ENCODE measurements at regions not wholly inside any gene's neighbourhood (a gene's known extent, or its start where the extent isn't known, plus 50 kb on each side); places are given as distances from the start of the nearest gene placed in this dataset.

DNA sequence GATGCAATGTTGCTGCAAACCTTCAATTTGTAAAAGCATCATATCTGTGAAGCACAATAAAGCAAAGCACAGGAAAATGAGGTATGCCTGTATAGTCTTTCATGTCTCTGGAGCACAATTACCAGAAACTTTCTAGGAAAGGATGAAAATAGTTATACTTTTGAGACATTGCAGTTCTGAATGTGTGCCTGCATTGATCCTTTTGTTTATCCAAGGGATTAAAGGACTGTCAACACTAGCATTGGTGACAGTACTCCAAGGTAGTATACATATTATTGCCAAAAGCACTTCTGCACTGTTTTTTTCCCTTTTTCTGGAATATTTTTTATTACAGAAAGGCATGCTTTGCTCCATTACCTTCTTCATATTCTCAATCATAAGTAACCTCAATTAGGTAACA, 476.0 kb downstream of the GABRG1 start:
- Histone ChIP-seq H3K27me3 (no peaks in the 10 kb centered on the region), H3K36me3 (replicated peaks in 1 of 2) (no peaks in the 10 kb centered on the region), H3K4me3 (no peak overlapping the region), H3K27ac (no peak overlapping the region), H3K4me1 (replicated peaks in 1 of 2) (no peaks in the 10 kb centered on the region), H3K9me3 (replicated peaks in 1 of 3) (no peaks in the 10 kb centered on the region)
- no peak for DNase-seq
- intact Hi-C loops (cut with DNase I), result no loop called here
- no peak for TF ChIP-seq POLR2A (IDR thresholded peaks at IDR 0.05)

DNA sequence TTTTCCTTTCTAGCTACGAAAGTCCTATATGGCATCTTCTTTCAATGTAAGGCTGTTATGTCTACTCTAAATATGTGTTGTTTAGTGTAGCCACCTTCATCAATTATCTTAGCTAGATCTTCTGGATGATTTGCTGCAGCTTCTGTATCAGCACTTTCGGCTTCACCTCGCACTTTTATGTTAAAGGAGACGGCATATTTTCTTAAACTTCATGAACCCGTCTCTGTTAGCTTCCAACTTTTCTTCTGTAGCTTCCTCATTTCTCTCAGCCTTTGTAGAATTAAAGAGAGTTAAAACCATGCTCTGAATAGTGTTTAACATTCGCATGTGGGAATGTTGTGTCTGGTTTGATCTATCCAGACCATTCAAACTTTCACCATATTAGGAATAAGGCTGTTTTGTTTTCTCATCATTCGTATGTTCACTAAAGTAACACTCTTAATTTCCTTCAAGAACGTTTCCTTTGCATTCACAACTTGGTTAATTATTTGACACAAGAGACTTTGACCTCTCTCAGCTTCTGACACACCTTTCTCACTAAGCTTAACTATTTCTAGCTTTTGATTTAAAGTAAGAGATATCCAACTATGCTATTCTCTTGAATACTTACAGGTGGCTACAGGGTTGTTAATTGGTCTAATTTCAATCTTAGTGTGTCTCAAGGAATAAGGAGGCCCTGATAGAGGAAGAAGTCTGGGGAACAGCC, 476.8 kb downstream of the GABRG1 start:
- intact Hi-C loops (cut with DNase I), result no loop called here
- no peaks in the 10 kb centered on the region for H3K9me3 ChIP-seq (replicated peaks in 1 of 3)
- DNase-seq, result no peak
- no peak overlapping the region for H3K27ac ChIP-seq
- 86 to 91% (median 88%) methylated on average over 8 of the region's 8 CpGs for WGBS, 4 donors
- no peak for TF ChIP-seq POLR2A (IDR thresholded peaks at IDR 0.05)
- TF ChIP-seq, protein P1, sequence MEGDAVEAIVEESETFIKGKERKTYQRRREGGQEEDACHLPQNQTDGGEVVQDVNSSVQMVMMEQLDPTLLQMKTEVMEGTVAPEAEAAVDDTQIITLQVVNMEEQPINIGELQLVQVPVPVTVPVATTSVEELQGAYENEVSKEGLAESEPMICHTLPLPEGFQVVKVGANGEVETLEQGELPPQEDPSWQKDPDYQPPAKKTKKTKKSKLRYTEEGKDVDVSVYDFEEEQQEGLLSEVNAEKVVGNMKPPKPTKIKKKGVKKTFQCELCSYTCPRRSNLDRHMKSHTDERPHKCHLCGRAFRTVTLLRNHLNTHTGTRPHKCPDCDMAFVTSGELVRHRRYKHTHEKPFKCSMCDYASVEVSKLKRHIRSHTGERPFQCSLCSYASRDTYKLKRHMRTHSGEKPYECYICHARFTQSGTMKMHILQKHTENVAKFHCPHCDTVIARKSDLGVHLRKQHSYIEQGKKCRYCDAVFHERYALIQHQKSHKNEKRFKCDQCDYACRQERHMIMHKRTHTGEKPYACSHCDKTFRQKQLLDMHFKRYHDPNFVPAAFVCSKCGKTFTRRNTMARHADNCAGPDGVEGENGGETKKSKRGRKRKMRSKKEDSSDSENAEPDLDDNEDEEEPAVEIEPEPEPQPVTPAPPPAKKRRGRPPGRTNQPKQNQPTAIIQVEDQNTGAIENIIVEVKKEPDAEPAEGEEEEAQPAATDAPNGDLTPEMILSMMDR (IDR thresholded peaks at IDR 0.05), result no peak
- H3K36me3 ChIP-seq (replicated peaks in 1 of 2), result no peaks in the 10 kb centered on the region
- H3K27me3 ChIP-seq, result no peaks in the 10 kb centered on the region
- no peaks in the 10 kb centered on the region for H3K4me1 ChIP-seq (replicated peaks in 1 of 2)
- H3K4me3 ChIP-seq, result no peak overlapping the region

DNA sequence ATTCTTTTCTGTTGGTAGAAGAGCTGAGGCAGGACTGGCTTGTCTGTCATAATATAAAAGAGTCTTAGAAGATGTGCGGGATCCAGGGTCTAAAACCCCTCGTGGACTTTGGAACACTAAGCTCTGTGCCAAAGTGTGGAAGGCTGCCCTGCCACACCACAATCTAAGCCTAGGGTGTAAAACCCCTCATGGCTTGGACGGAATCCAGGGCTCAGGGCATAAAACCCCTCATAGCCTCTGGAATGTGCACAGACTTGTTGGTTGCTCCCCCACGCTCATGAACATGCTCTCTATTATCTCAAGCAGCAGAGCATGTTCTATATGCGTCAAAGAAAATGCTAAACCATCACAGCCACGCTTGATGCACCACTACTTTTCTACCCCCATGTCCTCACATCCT, 483.6 kb downstream of the GABRG1 start:
- no peaks in the 10 kb centered on the region for H3K27me3 ChIP-seq
- no peak overlapping the region for H3K27ac ChIP-seq
- TF ChIP-seq, protein P1 (IDR thresholded peaks at IDR 0.05), result no peak
- TF ChIP-seq POLR2A (IDR thresholded peaks at IDR 0.05), result no peak
- DNase-seq, result no peak
- H3K9me3 ChIP-seq (replicated peaks in 1 of 3), result no peaks in the 10 kb centered on the region
- intact Hi-C loops (cut with DNase I), result no loop called here
- no peaks in the 10 kb centered on the region for H3K36me3 ChIP-seq (replicated peaks in 1 of 2)
- WGBS, 4 donors, result 86 to 92% (median 89%) methylated on average over 6 of the region's 6 CpGs
- H3K4me3 ChIP-seq, result no peak overlapping the region
- no peaks in the 10 kb centered on the region for H3K4me1 ChIP-seq (replicated peaks in 1 of 2)

DNA sequence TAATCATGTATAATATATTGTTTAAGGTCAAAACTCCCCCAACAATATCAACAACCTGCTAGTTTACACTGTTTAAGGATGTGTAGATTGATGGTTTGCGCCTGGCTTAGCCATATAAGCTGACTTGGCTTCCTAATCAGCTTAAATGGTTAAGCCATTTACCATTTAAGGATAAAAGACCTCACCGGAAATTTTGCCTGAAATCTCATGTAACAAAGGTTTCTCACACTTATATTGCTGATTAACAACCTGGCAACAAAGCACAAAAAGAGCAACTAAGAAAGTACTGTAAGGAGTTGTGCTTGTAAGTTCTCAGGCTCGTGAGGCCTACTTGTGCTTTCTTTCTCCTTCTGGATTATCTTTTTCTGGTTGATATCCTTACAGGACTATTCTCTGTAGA, 485.2 kb downstream of the GABRG1 start:
- H3K4me3 ChIP-seq, result no peak overlapping the region
- intact Hi-C loops (cut with DNase I), result no loop called here
- no peaks in the 10 kb centered on the region for H3K27me3 ChIP-seq
- no peaks in the 10 kb centered on the region for H3K36me3 ChIP-seq (replicated peaks in 1 of 2)
- no peak for TF ChIP-seq POLR2A (IDR thresholded peaks at IDR 0.05)
- TF ChIP-seq, protein P1 (IDR thresholded peaks at IDR 0.05), result no peak
- H3K27ac ChIP-seq, result no peak overlapping the region
- DNase-seq, result no peak
- 80 to 90% (median 85%) methylated on average over 3 of the region's 3 CpGs for WGBS, 4 donors
- no peaks in the 10 kb centered on the region for H3K9me3 ChIP-seq (replicated peaks in 1 of 3)
- no peaks in the 10 kb centered on the region for H3K4me1 ChIP-seq (replicated peaks in 1 of 2)

DNA sequence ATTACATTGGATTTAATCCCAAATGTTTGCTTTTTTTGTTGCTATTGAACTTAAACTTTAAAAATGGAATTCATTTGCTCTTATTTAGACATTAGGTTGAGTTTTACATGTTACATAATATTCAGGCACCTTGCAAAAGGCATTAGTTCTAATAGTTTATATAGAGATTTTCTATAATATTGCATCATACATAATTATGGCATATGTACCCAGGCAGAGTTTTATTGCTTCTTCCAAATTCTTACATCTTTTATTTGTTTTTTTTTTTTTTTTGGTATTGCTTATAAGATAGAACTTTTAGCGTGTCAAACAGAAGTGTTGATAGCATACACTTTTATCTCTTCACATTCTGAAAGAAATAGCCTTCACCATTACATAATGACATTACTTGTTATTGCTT, 487.7 kb downstream of the GABRG1 start:
- TF ChIP-seq, protein P1 (IDR thresholded peaks at IDR 0.05), result no peak
- TF ChIP-seq POLR2A (IDR thresholded peaks at IDR 0.05), result no peak
- Histone ChIP-seq H3K36me3 (replicated peaks in 1 of 2) (no peaks in the 10 kb centered on the region), H3K4me3 (no peak overlapping the region), H3K27me3 (no peaks in the 10 kb centered on the region), H3K9me3 (replicated peaks in 1 of 3) (no peaks in the 10 kb centered on the region), H3K27ac (no peak overlapping the region), H3K4me1 (replicated peaks in 1 of 2) (no peaks in the 10 kb centered on the region)
- intact Hi-C loops (cut with DNase I), result no loop called here
- DNase-seq, result no peak
- WGBS, 4 donors, result 70 to 88% (median 77%) methylated on average over 1 of the region's 1 CpG
